Neutrophil (primary cell): ENCODE measurements at regions not wholly inside any gene's neighbourhood (a gene's known extent, or its start where the extent isn't known, plus 50 kb on each side); places are given as distances from the start of the nearest gene placed in this dataset.

Experiments used
- H3K27ac ChIP-seq: fragments of 200-600 bp; sonication (generic); 2 replicates; pipeline ENCODE4 v1.5.1; 2016; ENCODE audit warnings: mild to moderate bottlenecking, moderate library complexity
- H3K27me3 ChIP-seq: fragments of 200-600 bp; sonication (generic); 2 replicates; pipeline ENCODE4 v1.6.0; 2016; ENCODE audit warnings: mild to moderate bottlenecking
- H3K36me3 ChIP-seq: fragments of 200-600 bp; sonication (generic); 2 replicates; pipeline ENCODE4 v1.5.1; 2017
- H3K4me1 ChIP-seq, 2 experiments: fragments of 200-600 bp in 1 of 2; sonication (generic) in 1 of 2; 1 replicate in 1 of 2; 2 replicates in 1 of 2; pipeline versions ENCODE4 v1.5.1 to v1.6.1; 2013 to 2016; ENCODE audit warnings: low read depth in 1 of 2, low read length in 1 of 2, mild to moderate bottlenecking in 1 of 2, moderate library complexity in 1 of 2; ENCODE audit not compliant: control insufficient read depth in 1 of 2, insufficient read depth in 1 of 2
- H3K4me3 ChIP-seq, 2 experiments: fragments of 200-600 bp in 1 of 2; sonication (generic) in 1 of 2; 1 replicate in 1 of 2; 2 replicates in 1 of 2; pipeline ENCODE4 v1.5.1; 2013 to 2016; ENCODE audit warnings: low read depth in 1 of 2, low read length in 1 of 2, mild to moderate bottlenecking in 1 of 2, moderate library complexity in 1 of 2
- H3K9me3 ChIP-seq: fragments of 200-600 bp; sonication (generic); 2 replicates; pipeline ENCODE4 v1.5.1; 2016
- CTCF ChIP-seq: fragments of 200-600 bp; sonication (generic); IDR thresholded peaks from 2 replicates; pipeline ENCODE4 v1.5.1; 2016; ENCODE audit warnings: antibody characterized with exemption

GRCh38 chr18:44452346-44452745 is 228.3 kb upstream of the SETBP1 start:
- H3K4me1 ChIP-seq = no peaks in the 10 kb centered on the region
- H3K36me3 ChIP-seq = no peaks in the 10 kb centered on the region
- H3K27me3 ChIP-seq = no peaks in the 10 kb centered on the region
- H3K27ac ChIP-seq = no peak overlapping the region
- H3K9me3 ChIP-seq = no peaks in the 10 kb centered on the region
- no peak overlapping the region for H3K4me3 ChIP-seq
- no peak for TF ChIP-seq CTCF

GRCh38 chr18:44453505-44453904 is 227.2 kb upstream of the SETBP1 start:
- no peak for TF ChIP-seq CTCF
- Histone ChIP-seq H3K4me3 (no peak overlapping the region), H3K36me3 (no peaks in the 10 kb centered on the region), H3K9me3 (no peaks in the 10 kb centered on the region), H3K27me3 (no peaks in the 10 kb centered on the region), H3K4me1 (no peaks in the 10 kb centered on the region), H3K27ac (no peak overlapping the region)

GRCh38 chr18:44458777-44459176 is 221.9 kb upstream of the SETBP1 start:
- Histone ChIP-seq H3K4me3 (no peak overlapping the region), H3K9me3 (no peaks in the 10 kb centered on the region), H3K27ac (no peak overlapping the region), H3K36me3 (no peaks in the 10 kb centered on the region), H3K4me1 (no peaks in the 10 kb centered on the region), H3K27me3 (no peaks in the 10 kb centered on the region)
- TF ChIP-seq CTCF = no peak

GRCh38 chr18:44464398-44465180 is 216.1 kb upstream of the SETBP1 start:
- no peaks in the 10 kb centered on the region for H3K36me3 ChIP-seq
- no peak overlapping the region for H3K4me3 ChIP-seq
- no peak overlapping the region for H3K27ac ChIP-seq
- no peaks in the 10 kb centered on the region for H3K27me3 ChIP-seq
- no peaks in the 10 kb centered on the region for H3K9me3 ChIP-seq
- H3K4me1 ChIP-seq = no peaks in the 10 kb centered on the region
- TF ChIP-seq CTCF = no peak

- TF ChIP-seq CTCF = no peak
- Histone ChIP-seq H3K36me3 (no peaks in the 10 kb centered on the region), H3K27me3 (no peaks in the 10 kb centered on the region), H3K4me1 (no peaks in the 10 kb centered on the region), H3K27ac (no peak overlapping the region), H3K9me3 (no peaks in the 10 kb centered on the region), H3K4me3 (no peak overlapping the region)
Measured at GRCh38 chr18:44465381-44465841, 215.3 kb upstream of the SETBP1 start.
